ENCODE measurements at regions not wholly inside any gene's neighbourhood (a gene's known extent, or its start where the extent isn't known, plus 50 kb on each side); places are given as distances from the start of the nearest gene placed in this dataset.

- DNase-seq (ENCODE audit: low read depth in 2 of 3, low spot score in 1 of 3): no peak
Observed at GRCh38 chr1:58312461-58312860, 234.1 kb downstream of the OMA1 start.

DNA sequence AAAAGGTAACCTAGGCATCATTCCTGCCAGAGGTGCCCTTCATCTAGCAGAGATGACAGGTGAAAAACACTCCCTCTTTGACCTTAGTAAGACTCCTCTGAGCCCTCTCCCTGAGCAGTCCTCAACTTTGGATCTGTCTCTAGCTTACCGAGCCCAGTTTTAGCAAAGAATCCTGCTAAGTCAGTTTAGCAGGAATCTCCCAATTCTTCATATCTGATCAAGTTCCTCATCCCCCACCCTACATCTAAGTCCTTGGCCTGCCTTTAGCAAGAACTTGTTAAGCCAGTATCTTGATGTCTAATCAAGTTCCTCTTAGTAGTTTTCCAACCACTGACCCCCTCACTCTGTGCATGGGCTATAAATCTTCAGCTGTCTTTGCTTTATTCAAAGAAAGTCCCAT lies 235.6 kb downstream of the OMA1 start:
- no peak for DNase-seq (ENCODE audit: low read depth in 2 of 3, low spot score in 1 of 3)

- DNase-seq (ENCODE audit: low read depth in 2 of 3, low spot score in 1 of 3): no peak
Observed at GRCh38 chr1:58310469-58310868, 236.1 kb downstream of the OMA1 start.

- no peak for DNase-seq (ENCODE audit: low read depth in 2 of 3, low spot score in 1 of 3)
Observed at GRCh38 chr1:58308206-58308605, 238.3 kb downstream of the OMA1 start.

GRCh38 chr1:58307431-58307830 lies 239.1 kb downstream of the OMA1 start:
- DNase-seq (ENCODE audit: low read depth in 2 of 3, low spot score in 1 of 3): no peak

DNA sequence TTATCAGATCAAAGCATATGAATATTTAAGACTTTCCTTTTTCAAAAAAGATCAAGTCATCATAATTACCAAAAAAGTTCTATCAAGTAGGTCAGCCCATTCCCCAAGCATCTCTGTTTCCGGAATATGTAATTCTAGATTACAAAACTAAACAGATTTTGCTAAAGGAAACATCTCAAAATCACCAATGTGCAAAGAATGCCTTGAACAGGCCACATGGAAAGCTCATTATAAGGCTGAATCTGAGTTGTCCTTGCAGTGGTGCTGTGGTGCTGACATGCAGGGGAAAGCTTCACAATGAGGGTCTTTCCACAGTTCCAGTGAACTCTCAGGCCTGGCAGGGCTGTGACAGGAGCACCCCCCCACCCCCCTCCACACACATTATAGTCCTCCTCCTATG lies 240.9 kb downstream of the OMA1 start:
- DNase-seq (ENCODE audit: low read depth in 2 of 3, low spot score in 1 of 3): no peak

- no peak for DNase-seq (ENCODE audit: low read depth in 2 of 3, low spot score in 1 of 3)
Observed at GRCh38 chr1:58304346-58304975, 242.1 kb downstream of the OMA1 start.

GRCh38 chr1:58303841-58304240 lies 242.7 kb downstream of the OMA1 start:
- no peak for DNase-seq (ENCODE audit: low read depth in 2 of 3, low spot score in 1 of 3)

DNA sequence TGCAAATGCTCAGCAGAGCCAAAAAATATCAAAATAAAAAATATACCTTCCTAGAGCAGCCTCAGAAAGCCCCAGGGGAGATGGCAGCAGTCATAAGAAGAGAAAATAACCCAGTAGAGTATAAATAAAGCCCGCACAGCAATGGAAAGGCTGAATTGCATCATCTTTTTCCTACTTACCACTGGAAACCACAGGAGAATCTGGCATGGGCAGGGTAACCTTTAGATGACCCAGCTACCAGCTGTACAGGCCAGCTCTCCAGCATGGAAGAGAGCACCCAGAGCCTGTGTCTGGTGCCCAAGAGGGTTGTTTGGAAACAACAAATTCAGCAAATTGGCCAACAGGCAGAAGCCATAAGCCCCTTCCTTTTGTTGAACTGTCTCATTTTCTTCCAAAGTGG lies 253.1 kb downstream of the OMA1 start:
- DNase-seq (ENCODE audit: low read depth in 2 of 3, low spot score in 1 of 3): no peak

DNA sequence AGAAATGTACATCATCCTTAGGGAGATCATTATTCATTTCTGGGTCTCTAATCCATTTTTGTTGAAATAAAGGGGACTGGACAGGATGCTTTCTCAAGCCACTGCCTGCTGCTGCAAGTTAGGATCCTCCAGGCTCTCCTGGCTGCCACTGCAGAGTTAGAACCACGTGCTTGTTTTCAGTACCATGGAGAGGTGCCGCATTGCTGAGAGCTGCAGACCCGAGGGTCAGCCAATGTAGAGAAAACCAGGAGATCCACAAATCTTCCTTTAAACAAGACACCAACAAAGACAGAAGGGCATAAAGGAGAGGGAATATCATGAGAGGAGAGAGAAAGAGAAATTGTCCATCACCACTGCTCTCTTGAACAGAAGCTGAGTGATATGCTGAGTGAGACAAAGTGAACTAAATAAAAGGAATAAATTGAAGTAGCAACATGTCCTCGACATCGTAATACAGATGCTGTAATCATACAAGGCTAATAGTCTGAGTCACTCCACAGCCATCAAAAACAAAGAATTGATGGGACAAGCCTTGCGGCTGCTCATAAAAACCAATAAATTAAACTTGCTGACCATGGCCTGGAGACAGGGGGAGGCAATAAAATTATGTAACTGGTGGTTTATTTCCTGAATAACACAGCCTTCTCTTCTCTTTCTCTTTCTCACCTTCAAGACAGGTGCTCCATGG lies 255.7 kb downstream of the OMA1 start:
- DNase-seq (ENCODE audit: low read depth in 2 of 3, low spot score in 1 of 3): no peak

DNA sequence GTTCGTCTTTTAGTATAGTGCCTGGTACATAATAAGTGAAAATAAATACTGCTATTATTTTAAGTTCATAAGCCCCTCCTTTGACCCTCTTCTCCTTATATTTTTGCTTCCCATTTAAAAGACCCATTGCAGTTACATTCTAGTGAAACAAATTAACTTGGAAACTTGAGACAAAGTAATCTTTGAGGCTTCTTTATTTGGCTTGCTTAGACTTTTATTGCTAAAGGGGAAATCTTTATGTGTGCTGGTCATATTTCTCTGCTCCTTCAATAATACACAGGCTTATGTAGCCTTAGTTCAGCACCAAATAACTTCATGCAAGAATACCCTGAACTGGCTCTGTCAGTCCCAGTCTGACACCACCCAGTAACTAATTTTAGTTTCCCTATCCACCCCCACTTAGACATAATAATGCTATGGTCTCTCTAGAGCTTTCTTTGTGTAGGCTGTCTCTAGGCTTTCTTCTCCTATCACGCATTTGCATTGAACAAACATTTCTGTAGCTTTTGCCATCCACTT lies 257.8 kb downstream of the OMA1 start:
- no peak for DNase-seq (ENCODE audit: low read depth in 2 of 3, low spot score in 1 of 3)

DNA sequence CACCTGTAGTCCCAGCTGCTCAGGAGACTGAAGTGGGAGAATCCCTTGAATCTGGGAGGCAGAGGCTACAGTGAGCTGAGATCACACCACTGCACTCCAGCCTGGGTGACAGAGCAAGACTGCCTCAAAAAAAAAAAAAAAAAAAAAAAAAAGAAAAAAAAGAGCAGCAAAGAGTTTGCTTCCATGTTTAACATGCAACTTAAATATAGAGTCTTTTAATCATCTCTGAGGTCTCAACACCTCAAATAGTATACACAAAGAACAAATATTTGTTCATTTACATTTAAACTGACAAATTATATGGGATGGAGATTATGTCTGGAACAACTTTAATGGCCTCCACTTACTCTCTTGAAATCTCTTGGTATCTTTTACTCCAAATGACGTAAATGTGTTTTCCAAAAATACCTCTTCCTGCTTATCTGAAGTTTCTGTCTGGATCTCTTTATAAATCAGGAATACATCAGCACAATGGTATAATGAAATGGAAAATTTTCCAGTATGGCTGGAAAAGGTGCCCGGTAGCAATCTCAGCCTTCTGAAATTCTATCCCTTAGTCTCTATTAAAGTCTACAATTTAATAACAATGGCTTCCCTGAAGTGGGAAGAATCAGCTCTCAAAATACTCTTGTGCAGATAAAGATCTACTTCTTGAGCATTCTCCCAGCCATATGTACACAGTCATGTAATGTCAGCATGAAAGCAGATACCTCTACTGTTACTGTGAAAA lies 258.5 kb downstream of the OMA1 start:
- no peak for DNase-seq (ENCODE audit: low read depth in 2 of 3, low spot score in 1 of 3)

DNA sequence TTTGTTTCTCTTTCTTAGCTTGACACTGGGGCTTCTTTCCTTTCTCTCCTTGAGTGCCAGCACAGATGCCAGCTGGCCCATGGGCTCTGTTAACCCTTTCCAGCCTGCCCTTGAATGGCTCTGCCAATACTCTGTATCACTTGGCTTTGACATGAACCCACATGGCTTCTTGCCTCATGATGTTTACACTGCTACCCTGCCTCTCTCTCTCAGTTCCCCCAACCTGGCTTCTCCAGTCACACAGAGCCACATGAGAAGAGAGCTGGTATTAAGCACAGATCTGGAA lies 262.4 kb downstream of the OMA1 start:
- DNase-seq (ENCODE audit: low read depth in 2 of 3, low spot score in 1 of 3): no peak

GRCh38 chr1:58283388-58284224 lies 262.9 kb downstream of the OMA1 start:
- no peak for DNase-seq (ENCODE audit: low read depth in 2 of 3, low spot score in 1 of 3)

GRCh38 chr1:58282623-58283387 lies 263.7 kb downstream of the OMA1 start:
- no peak for DNase-seq (ENCODE audit: low read depth in 2 of 3, low spot score in 1 of 3)

DNA sequence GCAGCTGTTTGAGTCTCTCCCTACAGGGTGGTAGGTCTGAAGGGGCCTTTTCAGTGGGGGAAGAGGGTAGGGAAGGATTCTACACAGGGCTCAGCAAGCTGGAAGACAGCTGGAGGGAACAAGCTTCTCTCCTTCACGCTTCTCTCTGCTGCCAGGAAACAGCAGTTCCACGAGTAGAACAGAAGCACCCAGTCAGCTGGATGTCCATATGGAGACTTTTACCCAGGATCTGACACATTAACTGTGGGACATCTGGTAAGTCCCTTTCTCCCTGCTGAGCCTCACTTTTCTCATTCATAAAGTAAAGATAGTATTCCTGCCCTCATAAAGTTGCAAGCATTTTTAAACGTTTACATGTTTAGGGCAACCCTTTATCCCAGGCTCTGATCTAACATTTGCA lies 280.3 kb downstream of the OMA1 start:
- DNase-seq (ENCODE audit: low read depth in 2 of 3, low spot score in 1 of 3): no peak

DNA sequence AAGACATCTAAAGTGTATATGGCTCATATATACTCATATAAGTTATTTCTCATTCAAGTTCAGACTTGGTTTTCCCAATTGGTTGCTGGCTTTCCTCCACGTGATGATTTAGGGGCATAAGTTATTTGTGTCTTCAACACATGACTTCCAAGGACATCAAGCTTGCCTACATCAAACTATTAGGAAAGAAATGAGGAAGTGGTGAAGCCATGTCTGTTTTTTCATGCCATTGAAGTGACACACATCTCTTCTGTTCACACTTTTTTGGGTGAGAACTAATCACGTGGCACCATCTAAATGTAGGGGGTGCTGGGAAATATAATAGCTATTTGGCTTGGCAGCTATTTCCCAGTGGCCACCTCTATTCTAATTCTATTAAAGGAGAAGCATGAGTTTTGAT lies 282.1 kb downstream of the OMA1 start:
- DNase-seq (ENCODE audit: low read depth in 2 of 3, low spot score in 1 of 3): no peak

- no peak for DNase-seq (ENCODE audit: low read depth in 2 of 3, low spot score in 1 of 3)
Observed at GRCh38 chr1:58262702-58263101, 283.8 kb downstream of the OMA1 start.

DNA sequence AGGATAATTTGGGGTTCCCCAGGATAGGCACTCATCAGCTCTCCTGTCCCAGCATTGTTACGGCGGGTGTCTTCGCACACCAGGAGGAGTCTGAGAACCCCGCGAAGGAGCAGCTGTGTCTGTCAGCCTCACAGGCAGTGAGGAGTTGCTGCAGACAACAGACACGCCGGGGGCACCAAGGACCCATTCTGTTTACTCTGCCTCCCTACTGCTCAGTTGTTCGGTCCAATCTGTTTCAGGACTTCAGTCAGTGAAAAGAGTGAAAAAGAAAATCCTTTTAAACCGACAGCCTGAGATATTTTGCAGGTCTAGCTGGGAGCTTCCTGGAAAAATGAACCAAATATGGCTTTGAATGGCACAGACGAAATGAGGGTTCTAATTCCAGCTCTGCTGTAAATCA lies 288.4 kb downstream of the OMA1 start:
- no peak for DNase-seq (ENCODE audit: low read depth in 2 of 3, low spot score in 1 of 3)

- no peak for DNase-seq (ENCODE audit: low read depth in 2 of 3, low spot score in 1 of 3)
Observed at GRCh38 chr1:58257003-58257402, 289.5 kb downstream of the OMA1 start.

DNA sequence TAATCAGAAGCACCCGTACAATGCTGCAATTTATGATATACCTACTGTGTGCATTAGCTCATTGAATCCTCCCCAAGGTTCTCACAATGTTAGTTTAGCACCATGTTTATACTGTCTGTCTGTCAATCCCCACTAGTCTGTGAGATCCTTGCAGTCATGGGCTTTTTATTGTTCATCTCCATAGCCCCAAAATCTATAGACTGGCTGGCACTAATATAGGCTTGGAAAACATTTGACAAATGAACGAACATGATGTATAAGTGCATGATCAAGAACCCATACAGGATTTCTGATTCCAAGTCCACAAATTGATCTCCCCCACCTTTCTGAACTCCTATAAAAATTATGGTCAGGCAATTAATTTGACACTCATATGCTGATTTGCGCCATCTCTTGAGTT lies 290.0 kb downstream of the OMA1 start:
- DNase-seq (ENCODE audit: low read depth in 2 of 3, low spot score in 1 of 3): no peak
